ENCODE measurements at regions not wholly inside any gene's neighbourhood (a gene's known extent, or its start where the extent isn't known, plus 50 kb on each side); places are given as distances from the start of the nearest gene placed in this dataset.

DNA sequence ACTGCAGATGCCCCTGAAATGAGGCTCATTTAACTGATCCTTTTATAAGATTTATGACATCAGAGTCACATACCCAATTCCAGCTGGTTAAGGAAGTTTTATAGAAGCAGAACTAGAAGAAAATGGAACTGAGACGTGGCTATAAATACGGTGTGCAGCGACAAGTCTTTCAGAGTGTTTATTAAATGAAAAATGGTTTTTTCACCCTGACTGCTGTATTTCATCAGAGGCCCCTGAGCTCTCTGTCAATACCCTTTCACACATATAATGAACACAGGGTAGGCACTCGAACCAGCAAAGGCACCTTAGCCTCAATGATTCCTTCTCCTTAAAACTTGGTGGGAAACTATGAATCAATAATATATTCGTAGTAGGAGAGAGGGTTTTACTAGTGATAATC lies 380.8 kb upstream of the ANXA10 start:
- no peak for TF ChIP-seq EZH2phosphoT487 (IDR thresholded peaks at IDR 0.05; ENCODE audit: insufficient read depth, low read depth)
- TF ChIP-seq EZH2 (IDR thresholded peaks at IDR 0.05; ENCODE audit: insufficient read depth, poor library complexity, severe bottlenecking): no peak
